Body of pancreas (tissue), 4 donors: ENCODE measurements at regions not wholly inside any gene's neighbourhood (a gene's known extent, or its start where the extent isn't known, plus 50 kb on each side); places are given as distances from the start of the nearest gene placed in this dataset.

Experiments used
- POLR2A ChIP-seq, 3 donors: fragments of 450-650 bp; IDR thresholded peaks; one replicate each; pipeline ENCODE4 v1.6.1; 2016; ENCODE audit warnings: antibody characterized with exemption in 3 of 3, mild to moderate bottlenecking in 2 of 3
- TF ChIP-seq, protein P1 (sequence below), 7 experiments: fragments of 450-650 bp in 4 of 7; fragments of 200-600 bp in 3 of 7; sonication (generic) in 3 of 7; IDR thresholded peaks; one replicate each; pipeline ENCODE4 v1.5.1; 2016 to 2019; ENCODE audit warnings: antibody characterized with exemption in 7 of 7

DNA sequence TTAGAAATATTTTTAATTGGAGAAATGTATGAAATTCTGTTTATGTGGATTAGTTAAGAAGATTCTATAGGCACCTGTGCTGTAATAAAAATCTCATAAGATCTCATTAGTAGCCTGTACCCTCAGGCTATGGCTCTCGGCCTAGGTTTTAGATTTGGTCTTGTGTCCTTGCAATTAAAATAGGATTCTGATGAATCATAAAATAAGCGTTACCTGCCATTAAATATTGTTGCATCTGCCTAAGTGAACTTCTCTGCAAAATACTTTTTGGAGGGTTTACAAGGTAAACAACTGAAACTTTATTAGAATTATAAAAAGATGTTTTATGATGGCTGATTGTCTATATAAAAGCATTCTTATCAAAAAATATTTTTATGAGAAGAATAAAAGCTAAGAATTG lies 804.1 kb upstream of the ANO3 start:
- TF ChIP-seq POLR2A (IDR thresholded peaks at IDR 0.05): no peak
- TF ChIP-seq, protein P1, sequence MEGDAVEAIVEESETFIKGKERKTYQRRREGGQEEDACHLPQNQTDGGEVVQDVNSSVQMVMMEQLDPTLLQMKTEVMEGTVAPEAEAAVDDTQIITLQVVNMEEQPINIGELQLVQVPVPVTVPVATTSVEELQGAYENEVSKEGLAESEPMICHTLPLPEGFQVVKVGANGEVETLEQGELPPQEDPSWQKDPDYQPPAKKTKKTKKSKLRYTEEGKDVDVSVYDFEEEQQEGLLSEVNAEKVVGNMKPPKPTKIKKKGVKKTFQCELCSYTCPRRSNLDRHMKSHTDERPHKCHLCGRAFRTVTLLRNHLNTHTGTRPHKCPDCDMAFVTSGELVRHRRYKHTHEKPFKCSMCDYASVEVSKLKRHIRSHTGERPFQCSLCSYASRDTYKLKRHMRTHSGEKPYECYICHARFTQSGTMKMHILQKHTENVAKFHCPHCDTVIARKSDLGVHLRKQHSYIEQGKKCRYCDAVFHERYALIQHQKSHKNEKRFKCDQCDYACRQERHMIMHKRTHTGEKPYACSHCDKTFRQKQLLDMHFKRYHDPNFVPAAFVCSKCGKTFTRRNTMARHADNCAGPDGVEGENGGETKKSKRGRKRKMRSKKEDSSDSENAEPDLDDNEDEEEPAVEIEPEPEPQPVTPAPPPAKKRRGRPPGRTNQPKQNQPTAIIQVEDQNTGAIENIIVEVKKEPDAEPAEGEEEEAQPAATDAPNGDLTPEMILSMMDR (IDR thresholded peaks at IDR 0.05): no peak
